Adrenal gland (tissue), 5 donors: ENCODE measurements at regions not wholly inside any gene's neighbourhood (a gene's known extent, or its start where the extent isn't known, plus 50 kb on each side); places are given as distances from the start of the nearest gene placed in this dataset.

Experiments used
- CTCF ChIP-seq, 6 experiments: fragments of 450-650 bp in 4 of 6; fragments of 200-600 bp in 2 of 6; sonication (generic) in 1 of 6; IDR thresholded peaks; 1 replicate in 5 of 6; 2 replicates in 1 of 6; pipeline versions ENCODE4 v1.5.1 to v1.8.0; 2016 to 2021; ENCODE audit warnings: antibody characterized with exemption in 6 of 6, mild to moderate bottlenecking in 2 of 6, moderate library complexity in 1 of 6
- POLR2A ChIP-seq, 2 donors: fragments of 450-650 bp; IDR thresholded peaks; one replicate each; pipeline ENCODE4 v1.6.1; 2017; ENCODE audit warnings: antibody characterized with exemption in 2 of 2, mild to moderate bottlenecking in 2 of 2, moderate library complexity in 1 of 2
- donor health status: DM: no; HTN: no; CAD: no.

GRCh38 chr4:164304861-164305260 is 449.1 kb upstream of the SMIM31 start:
- TF ChIP-seq CTCF (IDR thresholded peaks at IDR 0.05) (no peak), POLR2A (IDR thresholded peaks at IDR 0.05) (no peak)
